H1 (cell line): ENCODE measurements at regions not wholly inside any gene's neighbourhood (a gene's known extent, or its start where the extent isn't known, plus 50 kb on each side); places are given as distances from the start of the nearest gene placed in this dataset.

ENCODE experiments used
- ATF3 ChIP-seq: IDR thresholded peaks from 2 replicates; pipeline ENCODE4 v1.6.1; 2011; ENCODE audit warnings: low read depth, mild to moderate bottlenecking, low read length; ENCODE audit not compliant: insufficient read depth
- CTBP2 ChIP-seq: IDR thresholded peaks from 2 replicates; pipeline ENCODE4 v1.7.0; 2011; ENCODE audit warnings: borderline replicate concordance, mild to moderate bottlenecking, moderate library complexity, mixed read lengths, low read length; ENCODE audit not compliant: insufficient read depth, insufficient read length
- E2F6 ChIP-seq: IDR thresholded peaks from 2 replicates; pipeline ENCODE4 v1.6.1; 2012; ENCODE audit warnings: inconsistent platforms
- POU5F1 ChIP-seq: IDR thresholded peaks from 2 replicates; pipeline ENCODE4 v1.6.1; 2011; ENCODE audit warnings: low read depth, mild to moderate bottlenecking, low read length, moderate library complexity
- SP2 ChIP-seq: IDR thresholded peaks from 2 replicates; pipeline ENCODE4 v1.6.1; 2012; ENCODE audit warnings: mild to moderate bottlenecking, low read length, inconsistent platforms
- SRF ChIP-seq: IDR thresholded peaks from 2 replicates; pipeline ENCODE4 v1.6.1; 2011; ENCODE audit warnings: mild to moderate bottlenecking, low read depth, low read length, moderate library complexity

GRCh38 chr2:125721072-125721721 lies 934.8 kb upstream of the GYPC start (continued):
- TF ChIP-seq E2F6 (no peak), ATF3 (no peak), SRF (no peak), SP2 (no peak), CTBP2 (no peak), POU5F1 (no peak)
